Stomach smooth muscle (tissue), 2 donors: ENCODE measurements at regions not wholly inside any gene's neighbourhood (a gene's known extent, or its start where the extent isn't known, plus 50 kb on each side); places are given as distances from the start of the nearest gene placed in this dataset.

ENCODE experiments used
- H3K27ac ChIP-seq: one replicate; pipeline ENCODE4 v1.7.0; 2013; ENCODE audit warnings: mild to moderate bottlenecking, low read length, inconsistent platforms
- H3K27me3 ChIP-seq, 2 donors: one replicate each; pipeline ENCODE4 v1.7.0; 2013; ENCODE audit warnings: low read length in 2 of 2; ENCODE audit not compliant: insufficient read depth in 2 of 2, control insufficient read depth in 1 of 2
- H3K36me3 ChIP-seq, 2 donors: one replicate each; pipeline ENCODE4 v1.7.0; 2013; ENCODE audit warnings: low read length in 2 of 2; ENCODE audit not compliant: control insufficient read depth in 2 of 2, insufficient read depth in 2 of 2
- H3K4me1 ChIP-seq: one replicate; pipeline ENCODE4 v1.7.0; 2013; ENCODE audit warnings: low read length; ENCODE audit not compliant: control insufficient read depth, insufficient read depth
- H3K4me3 ChIP-seq, 2 donors: one replicate each; pipeline ENCODE4 v1.7.0; 2013; ENCODE audit warnings: low read length in 2 of 2
- H3K9ac ChIP-seq, 2 donors: one replicate each; pipeline ENCODE4 v1.7.0; 2013; ENCODE audit warnings: low read length in 2 of 2, mild to moderate bottlenecking in 1 of 2
- H3K9me3 ChIP-seq, 2 donors: one replicate each; pipeline ENCODE4 v1.7.0; 2013; ENCODE audit warnings: low read length in 2 of 2; ENCODE audit not compliant: control insufficient read depth in 2 of 2
- donor health status: healthy.
- donor health status: Pancreatic carcinoma.

DNA sequence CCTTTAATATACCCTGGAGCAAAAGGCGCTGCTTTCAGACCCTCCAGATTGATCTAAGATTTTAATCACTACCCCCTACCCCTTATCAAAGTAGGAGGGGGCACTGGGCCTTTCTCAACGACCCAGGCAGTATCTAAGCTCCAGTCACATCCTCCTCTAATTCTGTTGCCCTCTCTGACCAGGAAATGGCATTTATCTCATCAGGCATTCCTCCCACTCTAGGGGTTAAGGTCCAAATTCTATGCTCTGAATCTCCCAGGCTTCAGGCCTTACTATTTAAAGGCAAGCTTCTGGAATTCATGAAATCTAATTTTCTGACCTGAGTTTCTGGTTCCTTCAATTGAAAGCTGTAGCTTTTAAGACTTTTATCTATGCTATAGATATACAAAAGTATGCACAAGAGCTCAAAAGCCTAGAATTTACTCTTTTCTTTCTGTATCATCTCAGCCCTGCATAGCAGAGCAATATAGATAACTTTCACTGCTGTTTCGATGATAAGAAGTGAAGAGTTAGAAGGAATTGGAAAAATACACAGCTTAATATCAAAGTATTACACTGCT lies 622.9 kb downstream of the RPS29 start:
- H3K27ac ChIP-seq, result no peak overlapping the region
- no peaks in the 10 kb centered on the region for H3K27me3 ChIP-seq
- no peaks in the 10 kb centered on the region for H3K9me3 ChIP-seq
- H3K4me1 ChIP-seq, result no peaks in the 10 kb centered on the region
- H3K36me3 ChIP-seq, result no peaks in the 10 kb centered on the region
- H3K9ac ChIP-seq, result no peak overlapping the region
- no peak overlapping the region for H3K4me3 ChIP-seq

DNA sequence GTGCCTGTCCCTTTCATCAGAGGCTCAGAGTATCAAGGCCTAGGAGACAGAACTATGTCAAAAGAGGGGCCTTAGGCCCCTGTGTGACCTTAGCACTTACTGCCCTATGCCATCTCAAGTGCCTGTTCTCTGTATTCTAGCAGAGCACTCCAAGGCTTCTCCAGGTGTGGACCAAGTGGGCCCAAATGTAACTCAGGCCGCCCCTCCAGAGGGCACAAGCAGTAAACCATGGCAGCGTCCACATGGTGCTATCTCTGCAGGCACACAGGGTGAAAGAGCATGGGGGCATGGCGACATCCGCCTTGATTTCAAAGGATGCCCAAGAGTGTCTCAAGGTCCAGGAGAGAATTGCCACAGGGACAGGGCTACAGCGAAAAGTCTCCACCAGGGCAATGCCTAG lies 628.7 kb downstream of the RPS29 start:
- Histone ChIP-seq H3K9ac (no peak overlapping the region), H3K27me3 (no peaks in the 10 kb centered on the region), H3K36me3 (no peaks in the 10 kb centered on the region), H3K27ac (no peak overlapping the region), H3K4me3 (no peak overlapping the region), H3K4me1 (no peaks in the 10 kb centered on the region), H3K9me3 (no peaks in the 10 kb centered on the region)

DNA sequence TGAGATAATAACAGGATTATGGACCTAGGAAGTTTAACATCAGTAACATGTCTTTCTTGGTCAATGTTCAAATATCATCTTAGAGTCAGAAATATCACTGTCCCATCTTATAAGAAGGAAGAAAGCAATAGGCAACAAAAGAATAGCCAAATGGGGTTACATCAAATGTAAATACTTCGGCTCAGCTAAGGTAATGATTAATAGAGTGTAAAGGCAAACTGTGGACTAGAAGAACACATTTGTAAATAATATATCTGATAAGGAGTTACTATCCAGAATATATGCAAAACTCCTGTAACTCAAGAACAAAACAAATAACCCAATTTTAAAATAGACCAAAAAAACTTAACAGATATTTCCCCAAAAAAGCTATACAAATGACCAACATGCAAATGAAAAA lies 630.3 kb downstream of the RPS29 start:
- no peak overlapping the region for H3K9ac ChIP-seq
- H3K4me1 ChIP-seq, result no peaks in the 10 kb centered on the region
- no peaks in the 10 kb centered on the region for H3K36me3 ChIP-seq
- H3K4me3 ChIP-seq, result no peak overlapping the region
- H3K27me3 ChIP-seq, result no peaks in the 10 kb centered on the region
- no peaks in the 10 kb centered on the region for H3K9me3 ChIP-seq
- no peak overlapping the region for H3K27ac ChIP-seq

DNA sequence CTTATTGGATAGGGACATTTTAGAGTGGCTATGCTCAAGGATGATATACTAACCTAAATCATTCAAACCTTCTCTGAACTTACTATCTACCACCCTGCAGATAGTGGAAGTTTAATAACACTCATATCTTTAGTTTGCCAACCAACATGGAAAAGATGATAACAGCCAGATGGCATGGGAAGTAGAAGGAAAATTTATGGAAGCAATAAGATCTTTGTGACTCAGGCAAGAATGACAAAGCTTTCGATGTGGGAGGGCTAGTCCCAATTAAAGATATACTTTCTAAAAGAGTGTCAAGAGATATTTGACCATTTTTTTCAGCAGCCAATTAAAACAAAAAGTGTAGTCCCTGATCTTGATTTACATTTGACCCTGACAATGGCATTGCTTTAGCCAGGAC lies 631.7 kb downstream of the RPS29 start:
- no peaks in the 10 kb centered on the region for H3K27me3 ChIP-seq
- no peaks in the 10 kb centered on the region for H3K4me1 ChIP-seq
- H3K4me3 ChIP-seq, result no peak overlapping the region
- no peak overlapping the region for H3K27ac ChIP-seq
- no peak overlapping the region for H3K9ac ChIP-seq
- H3K9me3 ChIP-seq, result no peaks in the 10 kb centered on the region
- H3K36me3 ChIP-seq, result no peaks in the 10 kb centered on the region

DNA sequence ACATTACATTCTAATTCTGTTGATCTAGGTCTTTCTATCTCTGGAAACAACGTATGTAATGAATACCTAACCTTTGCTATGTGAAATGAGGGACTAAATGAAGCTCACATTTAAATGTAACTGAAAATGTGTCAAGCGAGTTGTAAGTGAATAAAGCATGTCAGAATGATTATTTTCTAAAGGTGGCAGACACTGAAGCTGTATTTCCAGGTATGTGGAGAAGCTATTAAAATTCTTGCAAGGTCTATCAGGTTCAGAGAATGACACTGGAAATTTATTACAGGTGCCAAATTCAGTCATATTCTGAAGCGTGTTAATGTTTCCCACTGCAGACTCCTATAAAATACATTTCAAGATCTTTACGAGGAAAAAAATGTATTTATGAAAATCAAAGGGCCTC lies 641.4 kb downstream of the RPS29 start:
- Histone ChIP-seq H3K4me1 (no peaks in the 10 kb centered on the region), H3K36me3 (no peaks in the 10 kb centered on the region), H3K4me3 (no peak overlapping the region), H3K9ac (no peak overlapping the region), H3K9me3 (no peaks in the 10 kb centered on the region), H3K27ac (no peak overlapping the region), H3K27me3 (no peaks in the 10 kb centered on the region)

DNA sequence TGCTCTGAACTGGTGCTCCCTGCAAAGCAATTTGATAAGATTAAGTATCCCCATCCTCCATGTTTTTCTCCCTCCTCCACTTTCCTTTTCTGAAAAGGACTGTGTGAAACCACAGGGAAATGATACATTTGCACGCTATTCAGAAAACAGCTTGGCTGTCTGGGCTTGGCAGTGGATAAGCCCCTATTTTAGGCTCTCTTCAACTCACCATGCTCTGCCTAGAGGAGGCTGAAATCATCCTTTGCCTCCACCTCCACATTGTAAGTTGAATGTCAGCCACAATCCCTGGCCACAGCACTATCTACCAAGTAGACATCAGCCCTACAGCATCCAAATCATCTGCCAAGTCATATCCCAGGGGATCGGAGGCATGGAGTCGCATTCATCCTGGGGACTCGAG lies 642.3 kb downstream of the RPS29 start:
- Histone ChIP-seq H3K27me3 (no peaks in the 10 kb centered on the region), H3K27ac (no peak overlapping the region), H3K9ac (no peak overlapping the region), H3K4me3 (no peak overlapping the region), H3K36me3 (no peaks in the 10 kb centered on the region), H3K9me3 (no peaks in the 10 kb centered on the region), H3K4me1 (no peaks in the 10 kb centered on the region)

DNA sequence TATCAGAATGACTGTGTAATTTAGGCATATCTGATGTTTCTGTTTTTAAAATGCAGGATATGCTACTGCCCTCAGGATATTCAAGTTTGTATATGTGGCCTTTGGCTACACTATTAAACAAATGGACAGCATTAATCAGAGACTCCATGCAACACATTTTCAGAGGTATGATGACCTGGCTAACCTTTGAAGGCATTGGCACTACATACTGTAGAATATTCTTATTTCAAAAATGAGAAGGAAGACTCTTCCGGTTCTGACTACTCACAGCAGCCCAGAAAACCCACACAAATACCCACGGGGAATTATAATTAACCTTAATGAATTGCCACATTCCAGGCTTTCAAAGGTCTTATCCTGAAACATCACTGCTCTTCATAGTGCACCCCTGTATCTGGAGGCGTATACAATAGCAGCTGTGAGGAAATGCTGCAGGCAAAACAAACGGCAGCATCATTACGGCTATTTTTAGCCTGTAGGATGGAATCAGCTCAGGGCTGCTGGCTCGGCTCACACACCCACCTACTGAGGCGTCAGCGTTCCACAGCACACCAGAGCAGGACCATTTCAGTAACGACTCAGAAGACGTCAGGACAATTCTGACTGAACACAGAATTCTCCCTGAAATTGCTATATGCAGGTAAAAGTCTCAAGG lies 648.5 kb downstream of the RPS29 start:
- no peaks in the 10 kb centered on the region for H3K36me3 ChIP-seq
- no peaks in the 10 kb centered on the region for H3K9me3 ChIP-seq
- H3K9ac ChIP-seq, result no peak overlapping the region
- no peak overlapping the region for H3K27ac ChIP-seq
- H3K4me1 ChIP-seq, result peaks cover 3% of the 10 kb centered on the region
- H3K4me3 ChIP-seq, result peak overlapping the region; percentile 40 to 49
- no peaks in the 10 kb centered on the region for H3K27me3 ChIP-seq

DNA sequence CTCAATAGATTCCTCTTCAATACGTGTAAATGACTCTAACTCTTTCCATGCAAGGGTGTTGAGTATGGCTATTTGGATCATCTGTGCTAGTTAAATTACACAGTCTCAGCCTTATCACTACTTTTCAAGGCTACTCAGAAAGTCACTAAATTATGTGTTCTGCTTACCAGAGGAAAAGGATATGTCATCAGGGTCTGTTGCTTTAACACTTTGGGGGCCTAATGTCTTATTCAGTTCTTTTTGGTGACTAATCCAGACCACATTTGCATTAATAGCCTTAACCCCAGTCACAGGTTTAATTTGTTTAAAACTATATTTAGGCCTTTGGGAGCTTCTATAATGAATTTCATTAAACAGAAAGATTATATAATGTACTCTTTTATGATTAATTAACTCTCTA lies 649.3 kb downstream of the RPS29 start:
- Histone ChIP-seq H3K9me3 (no peaks in the 10 kb centered on the region), H3K9ac (no peak overlapping the region), H3K27ac (peak overlapping the region; percentile 12), H3K36me3 (no peaks in the 10 kb centered on the region), H3K4me1 (peaks cover 3% of the 10 kb centered on the region), H3K4me3 (no peak overlapping the region), H3K27me3 (no peaks in the 10 kb centered on the region)

DNA sequence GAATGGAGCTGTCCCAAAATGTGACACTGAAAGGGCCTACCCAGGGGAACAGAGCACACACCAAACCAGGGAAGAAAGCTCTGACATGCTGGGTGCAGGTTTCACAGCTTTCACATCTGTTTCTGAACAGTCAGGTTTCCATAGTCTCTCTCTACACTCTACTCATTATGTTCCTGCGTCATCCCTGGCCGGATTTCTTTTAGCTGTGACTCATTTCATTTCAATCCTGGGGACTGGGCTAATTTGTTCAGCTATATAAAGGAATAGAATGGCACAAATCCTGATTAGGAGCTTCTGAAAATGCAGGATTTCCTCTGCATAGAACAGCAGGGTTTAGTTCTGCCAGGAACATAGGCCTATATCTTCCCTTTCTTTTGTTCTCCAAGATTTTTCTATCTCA lies 649.8 kb downstream of the RPS29 start:
- H3K27ac ChIP-seq, result peak overlapping the region; percentile 12
- H3K27me3 ChIP-seq, result no peaks in the 10 kb centered on the region
- no peak overlapping the region for H3K9ac ChIP-seq
- H3K4me3 ChIP-seq, result no peak overlapping the region
- no peaks in the 10 kb centered on the region for H3K36me3 ChIP-seq
- H3K4me1 ChIP-seq, result peaks cover 3% of the 10 kb centered on the region
- no peaks in the 10 kb centered on the region for H3K9me3 ChIP-seq

DNA sequence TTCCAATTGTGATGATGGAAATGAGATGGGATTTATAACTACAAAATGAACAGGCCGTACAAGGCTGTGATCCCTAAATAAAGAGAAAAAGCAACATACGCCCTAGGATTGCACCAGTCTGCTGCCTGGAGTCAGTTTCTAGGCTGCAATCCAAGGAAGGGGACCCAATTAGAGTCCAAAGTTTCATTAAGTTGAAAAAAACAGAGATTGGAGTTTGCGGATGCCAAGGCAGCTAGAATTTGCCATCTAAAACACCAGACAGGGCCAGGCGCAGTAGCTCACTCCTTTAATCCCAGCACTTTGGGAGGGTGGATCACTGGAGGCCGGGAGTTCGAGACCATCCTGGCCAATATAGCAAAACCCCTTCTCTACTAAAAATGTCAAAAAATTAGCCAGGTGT lies 661.0 kb downstream of the RPS29 start:
- Histone ChIP-seq H3K9ac (no peak overlapping the region), H3K4me3 (no peak overlapping the region), H3K36me3 (no peaks in the 10 kb centered on the region), H3K27me3 (no peaks in the 10 kb centered on the region), H3K4me1 (no peaks in the 10 kb centered on the region), H3K27ac (no peak overlapping the region), H3K9me3 (no peaks in the 10 kb centered on the region)

DNA sequence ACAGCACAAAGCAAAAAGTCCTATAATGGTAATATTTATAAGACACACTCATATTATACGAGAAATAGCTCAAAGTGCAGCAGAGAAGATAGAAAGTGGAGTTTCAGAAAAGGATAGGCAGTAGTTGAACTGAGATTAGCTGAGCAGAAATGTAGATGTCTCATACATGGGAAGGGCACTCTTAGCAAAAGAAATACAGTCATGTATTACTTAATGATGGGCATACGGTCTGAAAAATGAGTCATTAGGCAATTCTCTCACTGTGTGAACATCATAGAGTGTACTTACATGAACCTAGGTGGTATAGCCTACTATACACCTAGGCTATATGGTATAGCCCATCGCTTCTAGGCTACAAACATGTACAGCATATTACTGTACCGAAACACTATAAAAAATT lies 671.3 kb downstream of the RPS29 start:
- Histone ChIP-seq H3K27ac (no peak overlapping the region), H3K4me1 (no peaks in the 10 kb centered on the region), H3K9ac (no peak overlapping the region), H3K4me3 (no peak overlapping the region), H3K36me3 (no peaks in the 10 kb centered on the region), H3K9me3 (no peaks in the 10 kb centered on the region), H3K27me3 (no peaks in the 10 kb centered on the region)
